ENCODE measurements at regions not wholly inside any gene's neighbourhood (a gene's known extent, or its start where the extent isn't known, plus 50 kb on each side); places are given as distances from the start of the nearest gene placed in this dataset.
"Not testable (repeated sequence)": the region's sequence is repeated elsewhere in the genome, so short reads cannot be mapped to it uniquely, and the experiment has no call there.

GRCh38 chr5:128813317-128814070, 151.8 kb upstream of the SLC27A6 start:
- DNase-seq: no peak

GRCh38 chr5:128815201-128815600, 150.1 kb upstream of the SLC27A6 start:
- no peak for DNase-seq

- no peak for DNase-seq
Measured at GRCh38 chr5:128825826-128826225, 139.5 kb upstream of the SLC27A6 start.

GRCh38 chr5:128826275-128826674, 139.0 kb upstream of the SLC27A6 start:
- DNase-seq: no peak

- no peak for DNase-seq
Measured at GRCh38 chr5:128836571-128836970, 128.7 kb upstream of the SLC27A6 start.

- no peak for DNase-seq
Measured at GRCh38 chr5:128838623-128839022, 126.7 kb upstream of the SLC27A6 start.

- DNase-seq: no peak
Measured at GRCh38 chr5:128842241-128842640, 123.0 kb upstream of the SLC27A6 start.

- no peak for DNase-seq
Measured at GRCh38 chr5:128844354-128844923, 120.8 kb upstream of the SLC27A6 start.

GRCh38 chr5:128850049-128850448, 115.2 kb upstream of the SLC27A6 start:
- DNase-seq: no peak

- no peak for DNase-seq
Measured at GRCh38 chr5:128854931-128855330, 110.4 kb upstream of the SLC27A6 start.

- DNase-seq: no peak
Measured at GRCh38 chr5:128857076-128857677, 108.1 kb upstream of the SLC27A6 start.

- DNase-seq: no peak
Measured at GRCh38 chr5:128858995-128859394, 106.3 kb upstream of the SLC27A6 start.

- not testable (repeated sequence) for DNase-seq
Measured at GRCh38 chr5:128861155-128861554, 104.1 kb upstream of the SLC27A6 start.

- no peak for DNase-seq
Measured at GRCh38 chr5:128869970-128870369, 95.3 kb upstream of the SLC27A6 start.

- no peak for DNase-seq
Measured at GRCh38 chr5:128870373-128870772, 94.9 kb upstream of the SLC27A6 start.

- no peak for DNase-seq
Measured at GRCh38 chr5:128870923-128871322, 94.4 kb upstream of the SLC27A6 start.

- no peak for DNase-seq
Measured at GRCh38 chr5:128876569-128877382, 88.5 kb upstream of the SLC27A6 start.

- DNase-seq: no peak
Measured at GRCh38 chr5:128877476-128877875, 87.8 kb upstream of the SLC27A6 start.

GRCh38 chr5:128881502-128882018, 83.7 kb upstream of the SLC27A6 start:
- DNase-seq: no peak

GRCh38 chr5:128885649-128886255, 79.5 kb upstream of the SLC27A6 start:
- no peak for DNase-seq

GRCh38 chr5:128895122-128895521, 70.2 kb upstream of the SLC27A6 start:
- DNase-seq: no peak

GRCh38 chr5:128896675-128897074, 68.6 kb upstream of the SLC27A6 start:
- DNase-seq: no peak

GRCh38 chr5:128903550-128903949, 61.7 kb upstream of the SLC27A6 start:
- no peak for DNase-seq

All from activated T-cell treated with anti-CD3 and anti-CD28 coated beads, Interleukin-2, amount 50 U/mL, for 48 hours (primary cell).